ENCODE measurements at regions not wholly inside any gene's neighbourhood (a gene's known extent, or its start where the extent isn't known, plus 50 kb on each side); places are given as distances from the start of the nearest gene placed in this dataset.
A peak's percentile ranks its signal among the peaks of the same experiment; 100 is the strongest.
"Not testable (repeated sequence)": the region's sequence is repeated elsewhere in the genome, so short reads cannot be mapped to it uniquely, and the experiment has no call there.

GRCh38 chr19:13633109-13633508 lies 126.8 kb upstream of the CACNA1A start:
- FAIRE-seq: no peak
- TF ChIP-seq POLR2A (IDR thresholded peaks at IDR 0.05; ENCODE audit: low read depth, low read length): no peak
- TF ChIP-seq SPI1 (IDR thresholded peaks at IDR 0.05; ENCODE audit: low read depth, low read length): no peak
- no peak for TF ChIP-seq PAX5 (IDR thresholded peaks at IDR 0.05; ENCODE audit: insufficient read depth, low read length, severe bottlenecking)
- TF ChIP-seq POLR2AphosphoS5 (IDR thresholded peaks at IDR 0.05; ENCODE audit: low read depth, low read length): no peak
- no peak for TF ChIP-seq TAF1 (IDR thresholded peaks at IDR 0.05; ENCODE audit: low read depth, low read length)
- TF ChIP-seq POU2F2 (IDR thresholded peaks at IDR 0.05; ENCODE audit: low read depth, low read length): no peak
- DNase-seq (ENCODE audit: insufficient read length, low spot score): no peak

GRCh38 chr19:13632164-13632563 lies 125.9 kb upstream of the CACNA1A start:
- FAIRE-seq; DNase-seq (ENCODE audit: insufficient read length, low spot score): not testable (repeated sequence)

- TF ChIP-seq POLR2AphosphoS5 (IDR thresholded peaks at IDR 0.05; ENCODE audit: low read depth, low read length) (no peak), TAF1 (IDR thresholded peaks at IDR 0.05; ENCODE audit: low read depth, low read length) (no peak), PAX5 (IDR thresholded peaks at IDR 0.05; ENCODE audit: insufficient read depth, low read length, severe bottlenecking) (no peak), POU2F2 (IDR thresholded peaks at IDR 0.05; ENCODE audit: low read depth, low read length) (no peak), POLR2A (IDR thresholded peaks at IDR 0.05; ENCODE audit: low read depth, low read length) (no peak), SPI1 (IDR thresholded peaks at IDR 0.05; ENCODE audit: low read depth, low read length) (no peak)
- FAIRE-seq (peak; percentile 23), DNase-seq (ENCODE audit: insufficient read length, low spot score) (no peak)
Observed at GRCh38 chr19:13629687-13630357, 123.5 kb upstream of the CACNA1A start.

- TF ChIP-seq POLR2AphosphoS5 (IDR thresholded peaks at IDR 0.05; ENCODE audit: low read depth, low read length): no peak
- no peak for TF ChIP-seq SPI1 (IDR thresholded peaks at IDR 0.05; ENCODE audit: low read depth, low read length)
- no peak for TF ChIP-seq POU2F2 (IDR thresholded peaks at IDR 0.05; ENCODE audit: low read depth, low read length)
- no peak for TF ChIP-seq PAX5 (IDR thresholded peaks at IDR 0.05; ENCODE audit: insufficient read depth, low read length, severe bottlenecking)
- TF ChIP-seq TAF1 (IDR thresholded peaks at IDR 0.05; ENCODE audit: low read depth, low read length): no peak
- no peak for TF ChIP-seq POLR2A (IDR thresholded peaks at IDR 0.05; ENCODE audit: low read depth, low read length)
- no peak for FAIRE-seq
- no peak for DNase-seq (ENCODE audit: insufficient read length, low spot score)
Observed at GRCh38 chr19:13627531-13627930, 121.3 kb upstream of the CACNA1A start.

- FAIRE-seq: no peak
- DNase-seq (ENCODE audit: insufficient read length, low spot score): no peak
- no peak for TF ChIP-seq PAX5 (IDR thresholded peaks at IDR 0.05; ENCODE audit: insufficient read depth, low read length, severe bottlenecking)
- no peak for TF ChIP-seq TAF1 (IDR thresholded peaks at IDR 0.05; ENCODE audit: low read depth, low read length)
- no peak for TF ChIP-seq POLR2AphosphoS5 (IDR thresholded peaks at IDR 0.05; ENCODE audit: low read depth, low read length)
- no peak for TF ChIP-seq POU2F2 (IDR thresholded peaks at IDR 0.05; ENCODE audit: low read depth, low read length)
- no peak for TF ChIP-seq POLR2A (IDR thresholded peaks at IDR 0.05; ENCODE audit: low read depth, low read length)
Observed at GRCh38 chr19:13623716-13624710, 117.7 kb upstream of the CACNA1A start.

DNA sequence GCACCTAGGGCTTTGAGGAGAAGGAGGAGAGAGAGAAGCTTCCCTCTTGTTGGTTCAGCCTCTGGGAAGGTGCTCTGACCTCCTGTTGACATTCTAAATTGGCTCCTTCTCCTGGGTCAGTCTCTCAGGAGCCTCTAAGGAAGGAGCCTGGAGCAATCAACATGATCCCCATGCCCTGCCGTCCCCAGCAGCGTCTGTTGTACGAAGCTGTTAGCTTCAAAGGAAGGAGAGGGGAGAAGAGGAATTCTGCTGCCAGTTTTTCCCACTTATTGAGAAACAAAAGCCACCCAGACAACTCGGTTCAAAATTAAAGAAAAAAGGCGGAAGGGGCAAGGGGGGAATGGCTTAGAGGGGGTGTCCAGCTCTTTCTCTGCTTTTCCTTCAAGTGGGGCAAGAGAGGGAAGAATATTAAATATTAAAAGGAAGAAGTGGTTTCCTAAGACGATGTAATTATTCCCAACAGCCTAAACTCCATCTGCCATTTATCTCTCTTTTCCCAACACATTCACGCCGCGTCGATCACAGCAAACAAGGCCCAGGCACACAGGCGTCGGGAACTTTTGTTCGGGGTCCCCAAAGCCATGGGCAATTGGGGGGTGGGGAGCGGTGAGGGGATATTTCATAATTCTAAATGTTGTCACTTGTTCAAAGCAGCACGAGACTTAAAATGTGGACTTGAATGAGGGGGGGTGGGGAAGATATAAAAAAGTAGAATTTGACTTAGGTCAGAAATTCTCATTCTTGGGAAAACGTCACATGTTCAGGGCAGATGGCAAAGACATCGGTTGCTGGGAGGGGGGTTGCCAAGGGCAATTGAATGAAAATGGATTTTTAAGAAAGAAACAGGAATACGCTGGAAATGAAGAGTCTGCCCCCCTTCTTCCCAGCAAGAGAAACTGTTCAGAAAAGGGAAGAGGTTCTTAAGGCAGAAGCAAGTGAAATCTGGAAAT lies 116.8 kb upstream of the CACNA1A start:
- no peak for FAIRE-seq
- TF ChIP-seq SPI1 (IDR thresholded peaks at IDR 0.05; ENCODE audit: low read depth, low read length): no peak
- TF ChIP-seq POLR2AphosphoS5 (IDR thresholded peaks at IDR 0.05; ENCODE audit: low read depth, low read length): no peak
- TF ChIP-seq TAF1 (IDR thresholded peaks at IDR 0.05; ENCODE audit: low read depth, low read length): no peak
- no peak for TF ChIP-seq PAX5 (IDR thresholded peaks at IDR 0.05; ENCODE audit: insufficient read depth, low read length, severe bottlenecking)
- no peak for TF ChIP-seq POU2F2 (IDR thresholded peaks at IDR 0.05; ENCODE audit: low read depth, low read length)
- TF ChIP-seq POLR2A (IDR thresholded peaks at IDR 0.05; ENCODE audit: low read depth, low read length): no peak

DNA sequence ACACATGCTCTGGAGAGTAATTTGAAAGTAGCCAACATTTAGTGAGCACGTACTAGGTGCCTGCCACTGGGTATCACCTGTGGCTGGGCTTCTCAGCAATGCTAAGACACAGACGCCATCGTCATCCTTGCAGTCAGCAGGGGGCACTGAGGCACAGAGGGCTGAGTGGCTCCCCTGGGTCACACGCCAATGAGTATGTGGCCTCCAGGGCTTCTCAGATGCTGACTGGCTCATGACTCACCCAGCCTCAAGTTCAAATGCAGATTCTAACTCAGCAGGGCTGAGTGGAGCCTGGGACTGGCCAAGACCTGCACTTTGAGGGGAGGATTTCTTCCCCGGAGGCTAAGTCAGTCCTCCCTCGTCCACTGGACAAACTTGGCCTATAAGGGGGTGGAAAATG lies 115.1 kb upstream of the CACNA1A start:
- FAIRE-seq (no peak), DNase-seq (ENCODE audit: insufficient read length, low spot score) (no peak)

More for the DNA sequence above, 116.8 kb upstream of the CACNA1A start:
- no peak for DNase-seq (ENCODE audit: insufficient read length, low spot score)

GRCh38 chr19:13619203-13619632 lies 112.9 kb upstream of the CACNA1A start:
- DNase-seq (ENCODE audit: insufficient read length, low spot score) (no peak), FAIRE-seq (no peak)
- TF ChIP-seq POLR2AphosphoS5 (IDR thresholded peaks at IDR 0.05; ENCODE audit: low read depth, low read length) (no peak), POU2F2 (IDR thresholded peaks at IDR 0.05; ENCODE audit: low read depth, low read length) (no peak), TAF1 (IDR thresholded peaks at IDR 0.05; ENCODE audit: low read depth, low read length) (no peak), POLR2A (IDR thresholded peaks at IDR 0.05; ENCODE audit: low read depth, low read length) (no peak), SPI1 (IDR thresholded peaks at IDR 0.05; ENCODE audit: low read depth, low read length) (no peak), PAX5 (IDR thresholded peaks at IDR 0.05; ENCODE audit: insufficient read depth, low read length, severe bottlenecking) (no peak)

More for the DNA sequence above, 115.1 kb upstream of the CACNA1A start:
- TF ChIP-seq SPI1 (IDR thresholded peaks at IDR 0.05; ENCODE audit: low read depth, low read length) (no peak), PAX5 (IDR thresholded peaks at IDR 0.05; ENCODE audit: insufficient read depth, low read length, severe bottlenecking) (no peak), POLR2A (IDR thresholded peaks at IDR 0.05; ENCODE audit: low read depth, low read length) (no peak), POLR2AphosphoS5 (IDR thresholded peaks at IDR 0.05; ENCODE audit: low read depth, low read length) (no peak), POU2F2 (IDR thresholded peaks at IDR 0.05; ENCODE audit: low read depth, low read length) (no peak), TAF1 (IDR thresholded peaks at IDR 0.05; ENCODE audit: low read depth, low read length) (no peak)

All from GM12891 (cell line).